ENCODE measurements at regions not wholly inside any gene's neighbourhood (a gene's known extent, or its start where the extent isn't known, plus 50 kb on each side); places are given as distances from the start of the nearest gene placed in this dataset.

DNA sequence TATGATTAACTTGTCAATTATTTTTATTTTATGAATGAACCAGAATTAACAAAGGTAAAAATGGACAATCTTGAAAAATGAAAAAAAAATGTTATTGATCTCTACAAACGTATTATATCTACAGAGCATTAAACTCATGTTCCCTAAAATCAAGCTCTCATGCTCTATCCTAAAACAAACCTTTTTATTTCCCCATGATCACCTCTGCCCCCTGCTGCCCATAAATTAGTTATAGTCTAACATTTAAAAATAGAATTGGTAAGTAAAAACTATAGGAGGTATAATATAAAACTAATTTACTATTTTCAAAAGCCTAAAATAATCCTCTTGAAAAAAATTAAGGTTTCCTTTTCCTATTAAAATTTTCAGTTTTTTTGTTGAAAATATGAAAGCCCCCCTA is 168.0 kb upstream of the POU5F2 start:
- Histone ChIP-seq H3K27me3 (replicated peaks) (no peaks in the 10 kb centered on the region), H3K4me3 (ENCODE audit: low read depth, low read length) (no peak overlapping the region), H3K27ac (no peak overlapping the region), H3K36me3 (replicated peaks) (no peaks in the 10 kb centered on the region)
- TF ChIP-seq, protein P1, sequence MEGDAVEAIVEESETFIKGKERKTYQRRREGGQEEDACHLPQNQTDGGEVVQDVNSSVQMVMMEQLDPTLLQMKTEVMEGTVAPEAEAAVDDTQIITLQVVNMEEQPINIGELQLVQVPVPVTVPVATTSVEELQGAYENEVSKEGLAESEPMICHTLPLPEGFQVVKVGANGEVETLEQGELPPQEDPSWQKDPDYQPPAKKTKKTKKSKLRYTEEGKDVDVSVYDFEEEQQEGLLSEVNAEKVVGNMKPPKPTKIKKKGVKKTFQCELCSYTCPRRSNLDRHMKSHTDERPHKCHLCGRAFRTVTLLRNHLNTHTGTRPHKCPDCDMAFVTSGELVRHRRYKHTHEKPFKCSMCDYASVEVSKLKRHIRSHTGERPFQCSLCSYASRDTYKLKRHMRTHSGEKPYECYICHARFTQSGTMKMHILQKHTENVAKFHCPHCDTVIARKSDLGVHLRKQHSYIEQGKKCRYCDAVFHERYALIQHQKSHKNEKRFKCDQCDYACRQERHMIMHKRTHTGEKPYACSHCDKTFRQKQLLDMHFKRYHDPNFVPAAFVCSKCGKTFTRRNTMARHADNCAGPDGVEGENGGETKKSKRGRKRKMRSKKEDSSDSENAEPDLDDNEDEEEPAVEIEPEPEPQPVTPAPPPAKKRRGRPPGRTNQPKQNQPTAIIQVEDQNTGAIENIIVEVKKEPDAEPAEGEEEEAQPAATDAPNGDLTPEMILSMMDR (IDR thresholded peaks at IDR 0.05; ENCODE audit: low read depth, low read length, missing control alignments), result peak; percentile 32
- no peak for DNase-seq
- in situ Hi-C loops (cut with HindIII; ENCODE audit: low pct_ligation_motif_present, low sequenced_read_pairs), result no loop called here

DNA sequence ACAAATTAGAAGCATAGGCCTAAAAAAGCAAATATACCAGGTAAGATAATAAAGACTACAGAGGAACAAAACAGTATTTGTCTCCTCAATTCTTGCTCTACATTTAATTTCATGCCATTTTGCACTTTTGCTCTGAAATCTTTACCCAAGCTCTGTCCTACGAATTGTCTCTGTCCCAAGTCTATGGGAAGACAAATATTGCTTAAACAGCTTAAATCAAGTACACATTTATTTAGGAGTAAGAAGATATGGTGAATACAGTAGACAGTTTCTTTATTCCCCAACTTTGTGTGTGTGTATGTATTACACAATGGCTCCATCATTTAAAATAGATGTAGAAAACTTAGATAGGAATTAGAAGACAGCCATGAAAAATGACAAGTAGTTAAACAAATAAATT is 163.5 kb upstream of the POU5F2 start:
- DNase-seq, result no peak
- no peak overlapping the region for H3K27ac ChIP-seq
- no peaks in the 10 kb centered on the region for H3K27me3 ChIP-seq (replicated peaks)
- in situ Hi-C loops (cut with HindIII; ENCODE audit: low pct_ligation_motif_present, low sequenced_read_pairs), result no loop called here
- TF ChIP-seq, protein P1 (IDR thresholded peaks at IDR 0.05; ENCODE audit: low read depth, low read length, missing control alignments), result no peak
- no peaks in the 10 kb centered on the region for H3K36me3 ChIP-seq (replicated peaks)
- no peak overlapping the region for H3K4me3 ChIP-seq (ENCODE audit: low read depth, low read length)

GRCh38 chr5:93902288-93902687 is 160.9 kb upstream of the POU5F2 start:
- no peaks in the 10 kb centered on the region for H3K36me3 ChIP-seq (replicated peaks)
- no peak overlapping the region for H3K27ac ChIP-seq
- H3K4me3 ChIP-seq (ENCODE audit: low read depth, low read length), result no peak overlapping the region
- H3K27me3 ChIP-seq (replicated peaks), result no peaks in the 10 kb centered on the region
- in situ Hi-C loops (cut with HindIII; ENCODE audit: low pct_ligation_motif_present, low sequenced_read_pairs), result no loop called here
- no peak for DNase-seq
- TF ChIP-seq, protein P1 (IDR thresholded peaks at IDR 0.05; ENCODE audit: low read depth, low read length, missing control alignments), result no peak

- in situ Hi-C loops (cut with HindIII; ENCODE audit: low pct_ligation_motif_present, low sequenced_read_pairs), result no loop called here
- H3K27me3 ChIP-seq (replicated peaks), result no peaks in the 10 kb centered on the region
Measured at GRCh38 chr5:93899026-93899600, 157.7 kb upstream of the POU5F2 start.

GRCh38 chr5:93894601-93895354 is 153.4 kb upstream of the POU5F2 start:
- Histone ChIP-seq H3K27ac (no peak overlapping the region), H3K36me3 (replicated peaks) (no peaks in the 10 kb centered on the region), H3K27me3 (replicated peaks) (no peaks in the 10 kb centered on the region), H3K4me3 (ENCODE audit: low read depth, low read length) (no peak overlapping the region)
- in situ Hi-C loops (cut with HindIII; ENCODE audit: low pct_ligation_motif_present, low sequenced_read_pairs), result no loop called here
- DNase-seq, result peak; percentile 10
- TF ChIP-seq, protein P1 (IDR thresholded peaks at IDR 0.05; ENCODE audit: low read depth, low read length, missing control alignments), result peak; percentile 55

More at GRCh38 chr5:93899026-93899600, 157.7 kb upstream of the POU5F2 start:
- H3K4me3 ChIP-seq (ENCODE audit: low read depth, low read length), result no peak overlapping the region
- DNase-seq, result no peak
- no peaks in the 10 kb centered on the region for H3K36me3 ChIP-seq (replicated peaks)
- TF ChIP-seq, protein P1 (IDR thresholded peaks at IDR 0.05; ENCODE audit: low read depth, low read length, missing control alignments), result peak; percentile 41
- H3K27ac ChIP-seq, result no peak overlapping the region

Data from brain microvascular endothelial cell (primary cell).